HG03159 (cell line): ENCODE measurements at regions not wholly inside any gene's neighbourhood (a gene's known extent, or its start where the extent isn't known, plus 50 kb on each side); places are given as distances from the start of the nearest gene placed in this dataset.

Experiments
- ATAC-seq: cut with Tn5 transposase; IDR thresholded peaks from one replicate; pipeline ENCODE4 v1.9.1; 2021; ENCODE audit warnings: mild to moderate bottlenecking, moderate library complexity; ENCODE audit not compliant: unreplicated experiment

DNA sequence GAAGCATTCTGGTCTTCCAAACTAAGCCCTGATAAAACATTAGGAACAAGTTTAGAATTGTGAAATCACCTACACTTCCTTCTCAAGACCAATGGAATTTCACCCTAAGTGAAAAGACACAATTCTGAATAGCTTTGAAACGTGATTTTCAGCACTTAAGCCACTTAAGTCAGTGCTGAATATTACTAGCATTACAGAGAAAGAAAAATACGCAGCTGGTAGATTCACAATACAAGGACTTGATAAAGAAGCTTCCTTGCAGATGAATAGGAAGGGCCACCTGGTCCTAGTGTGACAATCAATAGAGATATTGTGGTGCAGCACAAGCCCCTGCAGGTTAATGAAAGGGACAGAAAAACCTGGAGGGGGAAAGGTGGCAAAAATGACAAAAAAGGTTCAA lies 353.1 kb upstream of the ALCAM start:
- ATAC-seq = no peak

DNA sequence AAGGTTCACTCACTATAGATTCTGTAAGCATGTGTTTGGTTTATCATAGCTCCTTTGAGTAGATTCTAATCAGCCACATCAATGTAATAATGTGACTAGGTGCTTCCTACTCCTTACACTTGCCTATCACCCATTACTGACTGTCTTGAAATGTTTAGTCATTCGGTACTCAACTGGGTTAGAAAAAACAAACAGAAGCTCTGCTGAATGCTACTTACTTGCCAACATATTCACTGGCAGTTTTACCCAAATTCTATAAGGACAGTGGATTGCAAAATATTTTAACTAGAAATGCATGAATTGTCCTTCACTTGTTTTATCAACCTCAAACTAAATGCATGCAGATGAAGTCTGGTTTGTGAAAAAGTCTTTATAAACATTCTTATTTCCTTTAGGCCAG lies 352.1 kb upstream of the ALCAM start:
- no peak for ATAC-seq

DNA sequence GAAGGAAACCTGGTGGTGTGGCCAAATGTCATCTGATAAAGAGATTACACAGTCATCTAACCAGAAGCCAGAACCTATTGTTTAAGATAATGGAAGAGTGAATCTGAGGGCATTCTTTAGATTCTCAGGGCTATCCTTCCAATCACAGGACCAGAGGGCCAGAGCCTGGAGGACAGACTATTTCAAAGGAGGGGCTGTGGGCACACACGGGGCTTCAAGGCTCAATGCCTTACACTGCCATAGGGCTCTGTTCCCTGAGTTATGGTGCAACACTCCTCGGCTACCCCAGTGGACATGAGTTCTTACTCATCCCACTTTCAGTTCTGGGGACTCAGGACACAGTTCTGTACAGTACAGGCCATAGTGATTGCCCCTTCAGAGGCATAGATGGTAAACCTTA lies 343.9 kb upstream of the ALCAM start:
- ATAC-seq = no peak

DNA sequence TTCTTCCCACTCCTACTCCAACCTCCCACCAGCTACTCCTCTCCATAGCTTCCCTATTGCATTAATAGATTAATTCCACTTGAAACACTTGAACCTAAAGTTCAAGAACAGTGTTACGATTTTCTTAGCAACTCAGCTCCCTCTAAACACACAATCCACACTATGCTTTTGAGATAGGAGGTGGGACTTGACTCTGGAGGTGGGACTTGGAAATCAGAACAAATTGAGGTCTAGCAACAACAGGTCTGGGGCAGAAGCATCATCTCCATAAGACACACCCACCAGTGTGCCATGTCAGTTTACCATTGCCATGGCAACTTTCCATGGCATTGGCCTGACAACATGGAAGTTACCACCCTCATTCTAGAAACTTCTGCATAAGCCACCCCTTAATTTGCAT lies 336.5 kb upstream of the ALCAM start:
- no peak for ATAC-seq

DNA sequence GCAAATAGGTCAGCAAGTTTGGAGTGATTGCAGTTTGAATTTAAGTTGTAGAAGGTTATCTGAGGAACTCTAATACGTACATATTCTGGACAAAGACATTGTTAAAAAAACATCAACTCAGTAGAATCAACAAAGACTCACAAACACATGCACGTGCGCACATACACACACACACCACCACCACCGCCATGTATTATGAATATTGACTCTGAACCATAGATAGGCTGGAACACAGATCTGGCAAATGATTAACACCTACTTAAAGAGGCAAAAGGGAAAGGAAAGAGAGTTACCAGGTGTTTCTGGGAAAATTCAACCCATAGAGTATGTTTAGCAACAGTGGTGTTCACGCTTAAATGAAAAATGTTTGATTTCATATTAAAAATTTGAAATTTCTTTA lies 334.2 kb upstream of the ALCAM start:
- ATAC-seq = no peak

DNA sequence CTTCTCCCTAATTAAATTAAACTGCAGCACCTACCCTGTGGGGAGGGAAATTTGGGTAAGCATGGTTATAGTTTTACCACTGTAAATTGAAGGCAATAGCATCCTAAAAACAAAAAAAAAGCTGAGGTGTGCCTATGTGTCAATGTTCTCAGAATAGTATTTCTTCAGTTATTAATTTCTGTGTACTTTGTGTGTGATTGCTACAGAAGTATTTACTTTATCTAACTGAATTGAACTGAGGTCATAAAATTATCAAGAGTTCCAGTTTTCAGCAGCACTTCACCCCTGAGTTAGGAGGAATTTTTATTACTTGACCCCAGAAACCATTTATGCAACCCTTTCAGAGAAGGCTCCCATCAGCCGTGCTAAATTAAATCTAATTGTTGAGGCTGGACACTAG lies 333.6 kb upstream of the ALCAM start:
- no peak for ATAC-seq

DNA sequence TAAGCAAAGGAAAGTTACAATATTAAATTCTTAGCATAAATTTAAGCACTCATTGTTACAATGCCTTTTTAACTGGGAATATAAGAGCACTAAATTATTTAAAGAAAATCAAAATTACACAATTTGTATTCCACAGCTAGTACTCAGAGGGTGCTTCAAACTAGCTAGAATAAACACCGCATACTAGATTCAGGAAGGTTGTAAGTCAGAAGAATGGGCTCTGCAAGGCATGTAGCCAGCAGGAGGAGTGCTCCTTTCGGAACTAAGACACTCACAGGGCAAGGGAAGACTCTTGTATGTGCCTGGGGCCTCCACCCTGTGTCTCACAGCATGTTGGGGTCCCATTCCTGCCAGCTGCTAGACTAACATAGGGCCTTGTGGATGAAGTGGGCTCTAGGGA lies 327.7 kb upstream of the ALCAM start:
- no peak for ATAC-seq

DNA sequence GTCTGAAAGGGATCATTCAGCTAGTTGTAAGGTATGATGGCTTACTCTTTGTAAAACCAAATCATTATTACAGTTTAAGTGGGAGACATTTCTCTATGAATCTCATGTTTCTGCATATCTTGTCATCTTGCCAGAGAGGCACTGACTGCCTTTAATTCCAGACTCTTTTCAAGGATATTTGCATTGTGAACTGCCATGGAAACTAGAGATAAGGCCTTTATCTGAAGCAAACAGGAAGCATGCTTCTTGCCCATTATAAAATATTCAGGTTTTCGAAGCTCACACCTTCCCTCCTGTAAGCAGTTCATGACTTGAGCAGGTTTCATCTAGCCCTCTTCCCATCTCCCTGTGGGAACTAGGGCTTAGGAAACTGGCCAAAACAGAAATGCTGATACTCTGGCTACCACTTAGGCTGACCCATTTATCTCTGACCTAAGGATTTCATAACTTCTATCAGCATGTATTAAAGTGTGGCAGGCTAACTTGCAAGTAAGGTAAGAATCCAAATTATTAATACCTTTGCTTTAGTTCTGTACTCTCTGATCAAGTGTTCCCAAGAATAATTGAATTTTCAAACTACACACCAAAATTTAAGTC lies 326.6 kb upstream of the ALCAM start:
- ATAC-seq = no peak

DNA sequence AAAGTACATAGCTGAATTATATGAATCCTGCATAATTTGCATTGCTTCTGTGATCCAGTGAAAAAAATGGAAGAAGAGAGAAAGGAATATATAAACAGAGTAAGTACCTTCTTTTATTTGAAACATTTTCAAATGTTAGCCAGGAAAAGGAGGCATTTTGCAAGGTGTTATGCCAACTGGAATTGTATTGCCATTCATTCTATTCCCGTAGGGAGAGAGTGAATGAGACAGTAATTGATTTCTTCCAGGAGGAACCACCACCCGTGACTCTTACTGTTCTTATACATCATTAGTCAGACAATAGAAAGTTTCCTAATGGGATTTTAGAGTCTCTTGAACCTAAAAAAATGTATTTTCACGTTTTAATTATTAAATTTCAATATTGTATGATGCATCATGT lies 324.1 kb upstream of the ALCAM start:
- no peak for ATAC-seq

DNA sequence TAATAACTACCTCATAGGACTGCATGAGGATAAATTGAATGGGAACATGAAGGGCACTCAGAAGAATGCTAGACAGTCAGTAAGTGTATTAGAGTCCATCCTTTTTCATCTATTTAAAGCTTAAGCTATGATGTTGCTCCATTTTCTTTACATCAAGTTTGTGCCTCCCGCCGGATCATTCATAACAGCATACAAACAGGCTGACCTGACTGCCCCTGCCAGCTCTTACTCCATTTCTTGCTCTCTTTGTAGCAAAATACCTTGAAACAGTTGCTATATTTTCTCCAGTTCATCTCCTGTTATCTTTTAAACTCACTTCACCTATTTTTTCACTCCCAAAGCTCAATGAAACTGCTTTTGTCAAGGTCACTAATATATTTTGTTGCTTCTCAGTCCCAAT lies 315.6 kb upstream of the ALCAM start:
- no peak for ATAC-seq

DNA sequence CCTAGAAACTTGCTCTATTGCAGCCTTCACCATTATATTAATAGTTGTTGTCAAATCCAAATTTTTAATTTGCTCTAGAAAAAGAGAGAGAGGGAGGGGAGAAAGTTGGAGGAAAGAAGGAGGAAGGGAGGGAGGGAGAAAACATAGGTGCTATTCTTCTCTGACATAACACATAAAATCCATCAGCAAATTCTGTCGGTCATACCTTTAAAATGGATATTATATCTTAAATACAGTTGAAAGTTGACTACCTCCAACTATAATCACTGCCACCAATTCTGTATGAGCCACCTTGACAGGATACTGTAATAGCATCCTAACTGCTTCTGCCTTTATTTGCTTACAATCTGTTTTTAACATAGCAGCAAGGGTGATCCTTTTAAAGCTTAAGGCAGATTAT lies 314.7 kb upstream of the ALCAM start:
- no peak for ATAC-seq

DNA sequence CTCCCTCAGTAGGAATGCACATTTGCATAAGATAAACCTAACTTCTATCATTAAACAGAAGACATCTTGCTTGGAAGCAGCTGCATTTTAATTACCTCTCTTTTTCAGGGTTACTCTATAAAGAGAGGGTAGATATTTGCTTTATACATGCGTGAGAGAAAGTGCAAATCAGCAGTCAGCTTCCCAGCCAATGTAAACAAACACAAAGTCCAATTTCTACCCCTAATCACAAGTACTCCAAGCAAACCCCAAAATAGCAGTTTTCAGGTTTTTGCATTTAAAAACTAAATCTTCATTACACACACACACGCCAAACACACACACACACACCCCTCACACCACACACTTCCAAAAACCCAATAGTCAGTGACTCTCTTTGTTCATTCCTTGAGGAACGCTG lies 303.9 kb upstream of the ALCAM start:
- ATAC-seq = no peak

DNA sequence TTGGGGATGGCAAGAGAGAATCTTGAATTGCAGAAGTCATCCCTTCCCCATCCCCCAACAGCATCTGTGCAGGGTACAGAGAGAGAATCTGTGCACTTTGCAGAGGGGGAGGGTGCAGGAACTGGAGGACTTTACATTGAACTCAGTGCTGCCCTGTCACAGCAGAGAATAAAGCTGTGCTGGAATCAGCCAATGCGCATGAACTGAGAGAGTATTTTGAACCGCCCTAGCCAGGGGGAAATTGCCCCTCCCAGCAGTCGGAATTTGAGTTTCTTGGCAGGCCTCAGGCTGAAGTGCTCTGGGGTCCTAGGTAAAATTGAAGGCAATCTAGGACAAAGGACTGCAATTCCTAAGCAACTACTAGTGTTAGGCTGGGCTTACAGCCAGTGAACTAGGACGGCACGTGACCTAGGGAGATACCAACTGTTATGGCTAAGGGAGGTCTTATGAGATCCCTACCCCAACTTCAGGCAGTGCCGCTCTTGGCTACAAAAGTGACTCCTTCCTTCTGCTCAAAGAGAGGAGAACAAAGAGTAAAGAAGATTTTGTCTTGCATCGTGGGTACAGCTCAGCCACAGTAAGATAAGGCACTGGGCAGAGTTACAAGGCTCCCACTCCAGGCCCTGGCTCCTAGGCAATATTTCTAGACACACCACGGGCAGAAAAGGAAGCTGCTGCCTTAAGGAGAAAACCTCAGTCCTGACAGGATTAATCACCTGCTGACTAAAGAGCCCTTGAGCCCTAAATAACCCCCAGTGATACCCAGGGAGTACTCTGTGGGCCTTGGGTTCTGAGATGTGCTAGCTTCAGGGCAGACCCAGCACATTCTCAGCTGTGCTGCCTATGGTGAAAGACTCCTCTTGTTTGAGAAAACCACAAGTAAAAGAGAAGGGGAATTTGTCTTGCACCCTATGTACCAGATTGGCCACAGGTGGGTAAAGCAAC lies 300.5 kb upstream of the ALCAM start:
- ATAC-seq = no peak

DNA sequence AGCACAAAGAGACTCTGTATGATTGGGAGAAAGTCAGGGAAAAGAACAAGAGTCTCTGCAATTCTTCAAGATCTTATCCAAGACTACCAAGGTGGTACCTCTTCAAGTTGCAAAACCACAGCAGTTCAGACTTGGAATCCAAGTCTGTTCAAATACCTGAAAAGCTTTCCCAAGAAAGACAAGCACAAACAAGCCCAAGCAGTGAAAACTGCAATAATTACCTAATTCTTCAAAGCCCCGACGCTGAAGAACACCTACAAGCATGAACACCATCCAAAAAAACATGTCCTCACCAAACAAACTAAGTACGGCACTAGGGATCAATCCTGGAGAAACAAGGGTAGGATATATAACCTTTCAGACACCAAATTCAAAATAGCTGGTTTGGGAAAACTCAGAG lies 299.3 kb upstream of the ALCAM start:
- ATAC-seq = no peak

DNA sequence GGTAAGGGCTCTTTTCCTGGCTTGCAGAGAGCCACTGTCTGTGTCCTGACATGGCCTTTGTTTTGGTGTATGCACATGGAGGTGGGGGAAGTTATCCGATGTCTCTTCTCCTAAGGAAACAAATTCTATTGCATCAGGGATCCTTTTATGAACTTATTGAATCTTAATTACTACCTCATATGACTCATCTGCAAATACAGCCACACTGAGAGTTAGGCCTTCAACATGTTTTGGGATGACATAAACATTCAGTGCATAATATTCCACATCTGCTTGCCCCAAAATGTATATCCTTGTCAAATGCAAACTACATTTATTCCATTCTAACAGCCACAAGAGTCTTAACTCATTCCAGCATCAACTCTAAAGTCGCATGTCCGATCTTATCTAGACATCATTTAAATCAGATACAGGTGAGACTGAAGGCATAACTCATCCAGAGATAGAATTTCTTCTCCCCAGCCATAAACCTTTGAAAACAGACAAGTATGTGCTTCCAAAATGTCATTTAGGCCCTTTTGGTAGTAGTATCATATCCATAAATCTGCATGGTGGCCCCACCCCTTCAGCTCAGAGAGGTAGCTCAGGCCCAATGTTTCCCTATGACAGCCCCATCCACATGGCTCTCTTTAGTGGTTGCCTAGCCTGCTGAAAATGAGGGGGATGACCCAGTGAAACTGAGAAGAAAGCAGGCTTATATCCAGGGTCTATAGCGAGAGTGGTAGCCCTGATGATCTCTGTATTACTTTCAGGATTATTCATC lies 289.5 kb upstream of the ALCAM start:
- no peak for ATAC-seq

DNA sequence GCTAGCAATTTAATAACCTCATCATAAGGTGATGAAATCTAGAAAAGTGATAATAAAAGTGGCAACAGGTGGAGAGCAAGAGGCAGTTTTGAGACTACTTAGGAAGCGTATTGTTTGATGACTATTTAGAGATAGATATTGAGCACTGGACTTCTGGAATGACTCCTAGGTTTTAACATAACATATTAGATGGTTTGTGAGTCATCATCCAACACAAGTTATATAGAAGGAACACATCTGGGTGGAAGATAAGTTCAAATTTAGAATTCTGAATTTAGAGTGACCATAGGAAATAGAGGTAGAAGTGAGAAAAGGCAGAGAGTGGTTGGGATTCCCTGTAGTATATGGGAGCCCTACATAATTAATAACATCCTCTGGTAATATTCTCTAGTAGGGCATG lies 282.8 kb upstream of the ALCAM start:
- no peak for ATAC-seq

DNA sequence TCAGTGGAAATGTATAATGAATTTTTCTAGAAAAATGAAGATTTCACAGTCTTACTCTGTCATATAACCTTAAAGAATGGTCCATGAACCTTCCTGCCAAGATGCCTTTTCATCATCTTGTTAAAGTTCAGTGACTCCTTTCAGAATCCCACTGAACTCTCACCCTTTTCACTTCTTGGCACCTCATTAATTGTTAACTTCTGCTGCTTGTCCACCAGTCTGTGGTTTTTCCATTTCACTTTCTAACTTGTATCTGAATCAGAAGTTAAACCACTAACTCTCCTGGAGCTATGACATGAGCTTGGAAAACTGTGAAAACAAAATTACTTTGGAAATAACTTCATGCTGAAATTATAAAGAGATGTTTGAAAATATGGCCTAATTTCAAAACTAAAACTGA lies 281.2 kb upstream of the ALCAM start:
- no peak for ATAC-seq

DNA sequence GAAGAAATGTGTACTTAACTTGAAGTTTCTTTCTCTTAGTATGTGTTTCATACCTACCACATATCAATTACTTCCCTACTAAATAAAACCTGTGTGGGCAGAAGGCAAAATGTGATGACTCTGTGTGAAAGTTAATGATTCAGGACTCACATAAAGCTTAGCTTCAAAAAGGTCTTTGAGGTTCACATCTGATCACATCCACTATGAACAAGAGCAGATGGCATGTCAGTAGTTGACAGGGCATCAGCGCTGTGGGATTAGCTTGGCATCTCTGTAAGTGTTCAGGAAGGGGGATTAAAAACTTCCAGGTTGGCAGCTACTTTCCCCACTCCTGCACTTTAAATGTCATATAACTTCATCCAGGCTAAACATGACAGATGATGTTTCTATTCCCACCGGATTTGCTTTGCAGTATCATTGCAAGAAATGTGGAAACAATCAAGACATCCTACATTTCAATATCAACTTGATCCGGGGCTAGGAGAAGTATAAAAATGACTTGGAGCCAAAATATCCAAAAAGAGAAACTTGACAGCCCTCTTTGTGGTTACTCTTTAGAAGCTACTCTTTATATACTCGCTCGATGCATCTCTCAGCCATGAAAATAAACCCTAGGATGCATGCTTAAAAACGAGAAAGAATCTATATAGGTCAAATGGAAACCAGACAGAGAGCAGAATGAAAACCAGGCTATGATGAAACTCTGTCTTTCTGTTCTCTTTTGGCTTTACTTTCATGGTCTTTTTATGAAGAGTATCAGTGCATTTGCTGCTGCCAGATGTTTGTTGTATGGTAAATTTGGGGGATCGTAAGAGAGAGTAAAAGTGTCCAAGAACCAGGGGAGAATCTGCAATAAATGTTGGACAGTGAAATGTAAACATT lies 273.1 kb upstream of the ALCAM start:
- ATAC-seq = no peak

DNA sequence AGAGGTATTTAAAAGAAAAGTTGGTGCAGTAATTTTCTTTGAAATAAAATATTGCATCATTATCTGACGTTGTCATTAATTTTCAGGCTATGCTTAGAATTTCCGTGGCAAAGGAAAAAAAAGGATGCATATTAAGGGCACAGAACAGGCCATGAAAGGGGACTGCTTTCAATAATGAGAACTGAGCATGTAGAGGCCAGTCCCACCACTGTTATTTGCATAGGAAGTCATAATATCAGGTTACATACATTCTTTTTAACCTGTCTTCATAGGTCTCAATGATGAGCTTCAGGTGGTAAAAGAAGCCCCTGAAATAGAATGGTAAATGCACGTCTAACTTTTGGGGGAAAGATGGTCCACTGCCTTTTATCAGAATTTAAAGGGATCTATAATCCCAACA lies 272.1 kb upstream of the ALCAM start:
- no peak for ATAC-seq

DNA sequence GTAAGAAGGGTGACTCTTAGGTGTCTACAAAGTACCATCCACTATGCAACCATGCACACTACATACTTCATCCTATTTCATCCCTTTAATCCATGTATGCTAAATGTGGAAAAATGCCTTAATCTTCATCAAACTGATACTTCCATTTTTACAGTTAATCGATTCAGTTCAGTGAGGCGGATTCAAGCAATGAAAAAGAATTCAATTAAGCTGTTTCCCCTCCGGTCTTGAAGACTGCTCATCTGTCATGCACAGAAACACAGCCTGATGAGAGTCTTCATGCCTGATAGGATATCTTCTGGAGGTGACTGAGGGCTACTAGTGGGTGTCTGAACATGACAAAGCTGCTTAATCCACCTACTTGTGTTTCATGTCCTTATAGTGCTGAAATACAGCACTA lies 270.6 kb upstream of the ALCAM start:
- no peak for ATAC-seq

DNA sequence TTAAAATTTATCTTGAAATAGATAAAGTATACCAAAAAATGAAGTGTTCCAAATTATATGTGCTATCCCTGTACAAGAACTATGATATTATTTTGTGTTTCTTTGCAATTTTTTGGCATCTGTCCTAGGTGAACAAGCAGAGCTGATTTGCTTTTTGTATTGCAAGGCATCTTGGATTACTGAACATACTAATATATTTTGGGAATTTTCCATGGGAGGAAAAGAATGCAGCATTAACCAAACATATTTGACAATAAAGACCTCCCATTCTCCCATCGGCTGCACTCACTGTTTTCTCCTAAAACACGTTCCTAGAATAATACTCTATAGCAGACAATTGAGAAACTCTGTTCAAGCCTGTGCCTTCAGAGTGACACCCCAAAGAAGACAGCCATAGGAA lies 265.1 kb upstream of the ALCAM start:
- ATAC-seq = no peak
